Stimulated activated naive B cell treated with anti-CD40 and anti-IgM and Interleukin-4, amounts not matched to agents 10 μg/mL and 1 μg/mL and 100 μg/mL, for 72 hours (primary cell): ENCODE measurements at regions not wholly inside any gene's neighbourhood (a gene's known extent, or its start where the extent isn't known, plus 50 kb on each side); places are given as distances from the start of the nearest gene placed in this dataset.

Experiments used
- ATAC-seq, 2 donors: fragments of 150-1000 bp; cut with Tn5 transposase; replicated peaks; 2 replicates each; pipeline ENCODE4 v1.10.0; 2021; ENCODE audit warnings: moderate library complexity in 1 of 2
- DNase-seq: peaks from one replicate; pipeline ENCODE4 v3.0.0; 2021
- H3K27ac Mint-ChIP-seq: one replicate; pipeline ENCODE4 v1.8.0; 2022; ENCODE audit warnings: mild to moderate bottlenecking, mixed read lengths
- H3K27me3 Mint-ChIP-seq, 2 donors: one replicate each; pipeline ENCODE4 v1.8.0; 2022; ENCODE audit warnings: mixed read lengths in 2 of 2
- H3K36me3 Mint-ChIP-seq, 2 donors: one replicate each; pipeline ENCODE4 v1.8.0; 2022; ENCODE audit warnings: mixed read lengths in 2 of 2, mild to moderate bottlenecking in 1 of 2
- H3K4me1 Mint-ChIP-seq, 2 donors: one replicate each; pipeline ENCODE4 v1.8.0; 2022; ENCODE audit warnings: mixed read lengths in 2 of 2, mild to moderate bottlenecking in 1 of 2
- H3K4me3 Mint-ChIP-seq, 2 donors: one replicate each; pipeline ENCODE4 v1.8.0; 2022; ENCODE audit warnings: mild to moderate bottlenecking in 2 of 2, mixed read lengths in 2 of 2, moderate library complexity in 1 of 2
- H3K9me3 Mint-ChIP-seq, 2 donors: one replicate each; pipeline ENCODE4 v1.8.0; 2022; ENCODE audit warnings: mixed read lengths in 2 of 2, mild to moderate bottlenecking in 1 of 2

GRCh38 chr3:152021951-152022461 is 148.6 kb downstream of the SUCNR1 start:
- Mint-ChIP-seq H3K4me1 (peaks cover 3 to 6% of the 10 kb centered on the region in 2 donors), H3K27ac (no peak overlapping the region), H3K36me3 (no peaks in the 10 kb centered on the region), H3K9me3 (no peaks in the 10 kb centered on the region), H3K27me3 (peaks cover 0 to 10% of the 10 kb centered on the region in 2 donors), H3K4me3 (no peak overlapping the region)
- ATAC-seq (peak; percentile 48 to 75), DNase-seq (no peak)

GRCh38 chr3:152026033-152026556 is 152.7 kb downstream of the SUCNR1 start:
- no peaks in the 10 kb centered on the region for H3K9me3 Mint-ChIP-seq
- peaks cover 0 to 10% of the 10 kb centered on the region in 2 donors for H3K27me3 Mint-ChIP-seq
- no peak overlapping the region for H3K27ac Mint-ChIP-seq
- peaks cover 3 to 6% of the 10 kb centered on the region in 2 donors for H3K4me1 Mint-ChIP-seq
- DNase-seq (no peak), ATAC-seq (no peak)
- H3K4me3 Mint-ChIP-seq = no peak overlapping the region
- no peaks in the 10 kb centered on the region for H3K36me3 Mint-ChIP-seq

GRCh38 chr3:152030320-152030719 is 156.9 kb downstream of the SUCNR1 start:
- no peaks in the 10 kb centered on the region for H3K27me3 Mint-ChIP-seq
- ATAC-seq = no peak

GRCh38 chr3:152031321-152031720 is 157.9 kb downstream of the SUCNR1 start:
- no peaks in the 10 kb centered on the region for H3K27me3 Mint-ChIP-seq
- H3K4me3 Mint-ChIP-seq = no peak overlapping the region
- ATAC-seq (no peak), DNase-seq (no peak)
- peaks cover 1 to 7% of the 10 kb centered on the region in 2 donors for H3K36me3 Mint-ChIP-seq
- H3K9me3 Mint-ChIP-seq = peaks cover 4 to 7% of the 10 kb centered on the region in 2 donors
- H3K27ac Mint-ChIP-seq = no peak overlapping the region
- H3K4me1 Mint-ChIP-seq = no peaks in the 10 kb centered on the region

More at GRCh38 chr3:152030320-152030719, 156.9 kb downstream of the SUCNR1 start:
- Mint-ChIP-seq H3K27ac (no peak overlapping the region), H3K4me1 (no peaks in the 10 kb centered on the region), H3K36me3 (peaks cover 1 to 7% of the 10 kb centered on the region in 2 donors), H3K9me3 (peaks cover 4 to 7% of the 10 kb centered on the region in 2 donors), H3K4me3 (no peak overlapping the region)
- no peak for DNase-seq

GRCh38 chr3:152037297-152037696 is 163.9 kb downstream of the SUCNR1 start:
- H3K4me3 Mint-ChIP-seq = no peak overlapping the region
- H3K27ac Mint-ChIP-seq = no peak overlapping the region
- peaks cover 5 to 8% of the 10 kb centered on the region in 2 donors for H3K4me1 Mint-ChIP-seq
- H3K9me3 Mint-ChIP-seq = peaks cover 4 to 7% of the 10 kb centered on the region in 2 donors
- DNase-seq (no peak), ATAC-seq (no peak)
- no peaks in the 10 kb centered on the region for H3K27me3 Mint-ChIP-seq
- peaks cover 1 to 7% of the 10 kb centered on the region in 2 donors for H3K36me3 Mint-ChIP-seq

GRCh38 chr3:152037953-152038352 is 164.5 kb downstream of the SUCNR1 start:
- H3K4me3 Mint-ChIP-seq = no peak overlapping the region
- H3K4me1 Mint-ChIP-seq = peaks cover 5 to 8% of the 10 kb centered on the region in 2 donors
- peaks cover 1 to 7% of the 10 kb centered on the region in 2 donors for H3K36me3 Mint-ChIP-seq
- peaks cover 4 to 7% of the 10 kb centered on the region in 2 donors for H3K9me3 Mint-ChIP-seq
- H3K27ac Mint-ChIP-seq = no peak overlapping the region
- H3K27me3 Mint-ChIP-seq = no peaks in the 10 kb centered on the region
- ATAC-seq (no peak), DNase-seq (no peak)

- peaks cover 5 to 8% of the 10 kb centered on the region in 2 donors for H3K4me1 Mint-ChIP-seq
- H3K4me3 Mint-ChIP-seq = no peak overlapping the region
- H3K9me3 Mint-ChIP-seq = peaks cover 3 to 4% of the 10 kb centered on the region in 2 donors
- H3K36me3 Mint-ChIP-seq = peaks cover 1 to 3% of the 10 kb centered on the region in 2 donors
- ATAC-seq (no peak), DNase-seq (no peak)
- no peaks in the 10 kb centered on the region for H3K27me3 Mint-ChIP-seq
- no peak overlapping the region for H3K27ac Mint-ChIP-seq
Measured at GRCh38 chr3:152038490-152038889, 165.0 kb downstream of the SUCNR1 start.

- Mint-ChIP-seq H3K4me1 (peaks cover 5 to 8% of the 10 kb centered on the region in 2 donors), H3K4me3 (no peak overlapping the region), H3K9me3 (peaks cover 0 to 3% of the 10 kb centered on the region in 2 donors), H3K27ac (no peak overlapping the region), H3K36me3 (peaks cover 0 to 1% of the 10 kb centered on the region in 2 donors), H3K27me3 (no peaks in the 10 kb centered on the region)
- DNase-seq = peak; percentile 46
- peak; percentile 92 to 93 for ATAC-seq
Measured at GRCh38 chr3:152039887-152040286, 166.4 kb downstream of the SUCNR1 start.

GRCh38 chr3:152040319-152040718 is 166.9 kb downstream of the SUCNR1 start:
- H3K4me1 Mint-ChIP-seq = peaks cover 5 to 8% of the 10 kb centered on the region in 2 donors
- no peaks in the 10 kb centered on the region for H3K36me3 Mint-ChIP-seq
- DNase-seq (no peak), ATAC-seq (peak in 1 of 2 donors; percentile 13)
- H3K9me3 Mint-ChIP-seq = no peaks in the 10 kb centered on the region
- no peaks in the 10 kb centered on the region for H3K27me3 Mint-ChIP-seq
- no peak overlapping the region for H3K4me3 Mint-ChIP-seq
- no peak overlapping the region for H3K27ac Mint-ChIP-seq

GRCh38 chr3:152043620-152044019 is 170.2 kb downstream of the SUCNR1 start:
- ATAC-seq (no peak), DNase-seq (no peak)
- no peaks in the 10 kb centered on the region for H3K9me3 Mint-ChIP-seq
- no peak overlapping the region for H3K27ac Mint-ChIP-seq
- H3K27me3 Mint-ChIP-seq = no peaks in the 10 kb centered on the region
- no peak overlapping the region for H3K4me3 Mint-ChIP-seq
- H3K4me1 Mint-ChIP-seq = peaks cover 5 to 8% of the 10 kb centered on the region in 2 donors
- no peaks in the 10 kb centered on the region for H3K36me3 Mint-ChIP-seq

GRCh38 chr3:152046280-152046679 is 172.8 kb downstream of the SUCNR1 start:
- Mint-ChIP-seq H3K4me1 (no peaks in the 10 kb centered on the region), H3K4me3 (no peak overlapping the region), H3K27me3 (no peaks in the 10 kb centered on the region), H3K36me3 (no peaks in the 10 kb centered on the region), H3K9me3 (no peaks in the 10 kb centered on the region), H3K27ac (no peak overlapping the region)
- ATAC-seq = no peak
- DNase-seq = no peak

GRCh38 chr3:152047465-152047864 is 174.0 kb downstream of the SUCNR1 start:
- Mint-ChIP-seq H3K36me3 (no peaks in the 10 kb centered on the region), H3K27me3 (no peaks in the 10 kb centered on the region), H3K4me1 (no peaks in the 10 kb centered on the region), H3K9me3 (no peaks in the 10 kb centered on the region), H3K27ac (no peak overlapping the region), H3K4me3 (no peak overlapping the region)
- DNase-seq (no peak), ATAC-seq (no peak)

GRCh38 chr3:152048831-152049230 is 175.4 kb downstream of the SUCNR1 start:
- H3K36me3 Mint-ChIP-seq = no peaks in the 10 kb centered on the region
- no peaks in the 10 kb centered on the region for H3K4me1 Mint-ChIP-seq
- DNase-seq (no peak), ATAC-seq (no peak)
- H3K9me3 Mint-ChIP-seq = no peaks in the 10 kb centered on the region
- H3K4me3 Mint-ChIP-seq = no peak overlapping the region
- no peaks in the 10 kb centered on the region for H3K27me3 Mint-ChIP-seq
- H3K27ac Mint-ChIP-seq = no peak overlapping the region

GRCh38 chr3:152050903-152051302 is 177.5 kb downstream of the SUCNR1 start:
- no peaks in the 10 kb centered on the region for H3K36me3 Mint-ChIP-seq
- H3K4me3 Mint-ChIP-seq = no peak overlapping the region
- no peak overlapping the region for H3K27ac Mint-ChIP-seq
- DNase-seq (no peak), ATAC-seq (no peak)
- no peaks in the 10 kb centered on the region for H3K4me1 Mint-ChIP-seq
- no peaks in the 10 kb centered on the region for H3K9me3 Mint-ChIP-seq
- no peaks in the 10 kb centered on the region for H3K27me3 Mint-ChIP-seq

GRCh38 chr3:152051501-152052404 is 178.3 kb downstream of the SUCNR1 start:
- ATAC-seq (no peak), DNase-seq (no peak)
- no peak overlapping the region for H3K4me3 Mint-ChIP-seq
- no peak overlapping the region for H3K27ac Mint-ChIP-seq
- H3K27me3 Mint-ChIP-seq = no peaks in the 10 kb centered on the region
- H3K9me3 Mint-ChIP-seq = no peaks in the 10 kb centered on the region
- H3K4me1 Mint-ChIP-seq = no peaks in the 10 kb centered on the region
- no peaks in the 10 kb centered on the region for H3K36me3 Mint-ChIP-seq
